HEK293 (cell line): ENCODE measurements at regions not wholly inside any gene's neighbourhood (a gene's known extent, or its start where the extent isn't known, plus 50 kb on each side); places are given as distances from the start of the nearest gene placed in this dataset.
"Not testable (repeated sequence)": the region's sequence is repeated elsewhere in the genome, so short reads cannot be mapped to it uniquely, and the experiment has no call there.

Experiments
- CTCF ChIP-seq: fragments of 450-650 bp; formaldehyde crosslinking; IDR thresholded peaks from 2 replicates; pipeline ENCODE4 v1.5.1; 2016; ENCODE audit warnings: missing biosample characterization, missing genetic modification characterization
- KLF1 ChIP-seq: fragments of 450-650 bp; formaldehyde crosslinking; IDR thresholded peaks from 2 replicates; pipeline ENCODE4 v1.5.1; 2016; ENCODE audit warnings: missing biosample characterization, missing genetic modification characterization
- PATZ1 ChIP-seq: fragments of 450-650 bp; formaldehyde crosslinking; IDR thresholded peaks from 2 replicates; pipeline ENCODE4 v1.5.1; 2016; ENCODE audit warnings: missing biosample characterization, missing genetic modification characterization
- ZEB2 ChIP-seq: fragments of 450-650 bp; formaldehyde crosslinking; IDR thresholded peaks from 2 replicates; pipeline ENCODE4 v1.5.1; 2016; ENCODE audit warnings: missing biosample characterization, missing genetic modification characterization
- ZNF184 ChIP-seq: fragments of 450-650 bp; IDR thresholded peaks from 2 replicates; pipeline ENCODE4 v1.5.1; 2018; ENCODE audit warnings: missing biosample characterization, mild to moderate bottlenecking, missing genetic modification characterization
- ZNF311 ChIP-seq: fragments of 450-650 bp; formaldehyde crosslinking; IDR thresholded peaks from 2 replicates; pipeline ENCODE4 v1.5.1; 2017; ENCODE audit warnings: missing biosample characterization, missing genetic modification characterization, borderline replicate concordance
- ZNF501 ChIP-seq: fragments of 450-650 bp; formaldehyde crosslinking; IDR thresholded peaks from 2 replicates; pipeline ENCODE4 v1.5.1; 2016; ENCODE audit warnings: missing biosample characterization, missing genetic modification characterization
- ZNF529 ChIP-seq: fragments of 450-650 bp; formaldehyde crosslinking; IDR thresholded peaks from 2 replicates; pipeline ENCODE4 v1.5.1; 2017; ENCODE audit warnings: missing genetic modification characterization, missing biosample characterization; ENCODE audit not compliant: insufficient replicate concordance
- ZNF548 ChIP-seq: fragments of 450-650 bp; formaldehyde crosslinking; IDR thresholded peaks from 2 replicates; pipeline ENCODE4 v1.5.1; 2016; ENCODE audit warnings: missing biosample characterization, missing genetic modification characterization
- ZNF555 ChIP-seq: fragments of 450-650 bp; formaldehyde crosslinking; conservative IDR thresholded peaks from 2 replicates; pipeline ENCODE4 v1.5.1; 2017; ENCODE audit warnings: missing biosample characterization, mild to moderate bottlenecking, missing genetic modification characterization, inconsistent platforms
- ZNF768 ChIP-seq: fragments of 450-650 bp; formaldehyde crosslinking; IDR thresholded peaks from 2 replicates; pipeline ENCODE4 v1.5.1; 2018; ENCODE audit warnings: missing biosample characterization, mild to moderate bottlenecking, missing genetic modification characterization
- TF ChIP-seq, protein P1 (sequence below): fragments of 450-650 bp; IDR thresholded peaks from 2 replicates; pipeline ENCODE4 v1.5.1; 2018; ENCODE audit warnings: missing biosample characterization, missing genetic modification characterization
- TF ChIP-seq, protein P2 (sequence below): fragments of 450-650 bp; formaldehyde crosslinking; IDR thresholded peaks from 2 replicates; pipeline ENCODE4 v1.5.1; 2016; ENCODE audit warnings: missing biosample characterization, missing genetic modification characterization, low read depth
- TF ChIP-seq, protein P3 (sequence below): fragments of 450-650 bp; formaldehyde crosslinking; optimal IDR thresholded peaks from 2 replicates; pipeline ENCODE3; 2016; ENCODE audit warnings: missing biosample characterization, mild to moderate bottlenecking, missing genetic modification characterization

DNA sequence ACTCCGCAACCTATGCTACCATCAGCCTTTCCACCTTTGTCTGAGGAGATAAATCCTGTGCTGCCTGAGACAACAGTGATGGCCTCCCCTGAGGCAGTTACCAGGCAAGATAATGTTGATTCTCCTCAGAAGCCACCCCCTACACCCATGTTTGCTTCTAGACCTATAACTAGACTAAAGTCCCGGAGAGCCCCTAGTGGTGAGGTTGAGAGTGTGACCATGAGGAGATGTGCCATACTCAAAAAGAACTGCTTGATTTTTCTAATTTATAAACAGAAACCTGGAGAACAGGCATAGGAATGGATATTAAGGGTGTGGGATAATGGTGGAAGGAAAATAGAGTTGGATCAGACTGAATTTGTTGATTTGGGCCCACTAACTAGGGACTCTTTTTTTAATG, 164.4 kb upstream of the TBX22 start:
- TF ChIP-seq, protein P1, sequence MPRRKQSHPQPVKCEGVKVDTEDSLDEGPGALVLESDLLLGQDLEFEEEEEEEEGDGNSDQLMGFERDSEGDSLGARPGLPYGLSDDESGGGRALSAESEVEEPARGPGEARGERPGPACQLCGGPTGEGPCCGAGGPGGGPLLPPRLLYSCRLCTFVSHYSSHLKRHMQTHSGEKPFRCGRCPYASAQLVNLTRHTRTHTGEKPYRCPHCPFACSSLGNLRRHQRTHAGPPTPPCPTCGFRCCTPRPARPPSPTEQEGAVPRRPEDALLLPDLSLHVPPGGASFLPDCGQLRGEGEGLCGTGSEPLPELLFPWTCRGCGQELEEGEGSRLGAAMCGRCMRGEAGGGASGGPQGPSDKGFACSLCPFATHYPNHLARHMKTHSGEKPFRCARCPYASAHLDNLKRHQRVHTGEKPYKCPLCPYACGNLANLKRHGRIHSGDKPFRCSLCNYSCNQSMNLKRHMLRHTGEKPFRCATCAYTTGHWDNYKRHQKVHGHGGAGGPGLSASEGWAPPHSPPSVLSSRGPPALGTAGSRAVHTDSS (tag by site-specific recombination): not testable (repeated sequence)
- TF ChIP-seq ZNF184; CTCF (tag by site-specific recombination); ZNF555 (tag by site-specific recombination); KLF1 (tag by site-specific recombination); ZNF548 (tag by site-specific recombination); PATZ1; ZNF311 (tag by site-specific recombination); ZNF501 (tag by site-specific recombination); ZEB2; ZNF529; ZNF768 (tag by site-specific recombination): not testable (repeated sequence)
- TF ChIP-seq, protein P2, sequence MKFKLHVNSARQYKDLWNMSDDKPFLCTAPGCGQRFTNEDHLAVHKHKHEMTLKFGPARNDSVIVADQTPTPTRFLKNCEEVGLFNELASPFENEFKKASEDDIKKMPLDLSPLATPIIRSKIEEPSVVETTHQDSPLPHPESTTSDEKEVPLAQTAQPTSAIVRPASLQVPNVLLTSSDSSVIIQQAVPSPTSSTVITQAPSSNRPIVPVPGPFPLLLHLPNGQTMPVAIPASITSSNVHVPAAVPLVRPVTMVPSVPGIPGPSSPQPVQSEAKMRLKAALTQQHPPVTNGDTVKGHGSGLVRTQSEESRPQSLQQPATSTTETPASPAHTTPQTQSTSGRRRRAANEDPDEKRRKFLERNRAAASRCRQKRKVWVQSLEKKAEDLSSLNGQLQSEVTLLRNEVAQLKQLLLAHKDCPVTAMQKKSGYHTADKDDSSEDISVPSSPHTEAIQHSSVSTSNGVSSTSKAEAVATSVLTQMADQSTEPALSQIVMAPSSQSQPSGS (tag by site-specific recombination): not testable (repeated sequence)
- TF ChIP-seq, protein P3, sequence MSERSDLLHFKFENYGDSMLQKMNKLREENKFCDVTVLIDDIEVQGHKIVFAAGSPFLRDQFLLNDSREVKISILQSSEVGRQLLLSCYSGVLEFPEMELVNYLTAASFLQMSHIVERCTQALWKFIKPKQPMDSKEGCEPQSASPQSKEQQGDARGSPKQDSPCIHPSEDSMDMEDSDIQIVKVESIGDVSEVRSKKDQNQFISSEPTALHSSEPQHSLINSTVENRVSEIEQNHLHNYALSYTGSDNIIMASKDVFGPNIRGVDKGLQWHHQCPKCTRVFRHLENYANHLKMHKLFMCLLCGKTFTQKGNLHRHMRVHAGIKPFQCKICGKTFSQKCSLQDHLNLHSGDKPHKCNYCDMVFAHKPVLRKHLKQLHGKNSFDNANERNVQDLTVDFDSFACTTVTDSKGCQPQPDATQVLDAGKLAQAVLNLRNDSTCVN (tag by site-specific recombination): not testable (repeated sequence)
